ENCODE measurements at regions not wholly inside any gene's neighbourhood (a gene's known extent, or its start where the extent isn't known, plus 50 kb on each side); places are given as distances from the start of the nearest gene placed in this dataset.

DNA sequence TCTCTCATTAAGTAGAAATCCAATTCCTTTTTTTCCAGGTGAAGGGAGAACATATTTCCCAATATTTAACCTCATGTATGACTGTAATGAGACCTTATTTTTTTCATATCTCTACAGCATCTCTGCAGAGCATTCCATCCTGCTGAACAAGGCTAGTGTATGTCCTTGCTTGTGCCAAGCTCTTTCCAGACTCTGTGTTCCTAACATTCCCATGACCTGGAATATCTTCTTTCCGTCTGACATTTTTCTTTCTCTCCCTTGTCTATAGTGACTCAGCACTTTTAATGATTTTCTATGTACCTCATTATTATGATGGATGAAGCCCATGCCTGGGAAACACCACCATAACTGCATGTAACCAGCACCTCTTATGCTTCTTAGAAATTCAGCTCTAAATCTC is 278.3 kb upstream of the NRIP1 start:
- intact Hi-C loops (cut with micrococcal nuclease; ENCODE audit: unreplicated experiment): no loop called here
- no peaks in the 10 kb centered on the region for H3K4me1 ChIP-seq (ENCODE audit: insufficient read depth, low read length, poor library complexity, severe bottlenecking)
- H3K27ac ChIP-seq (ENCODE audit: low read depth, low read length, poor library complexity, severe bottlenecking): no peak overlapping the region
- no peak overlapping the region for H2AFZ ChIP-seq (ENCODE audit: low read length)
- H4K20me1 ChIP-seq (ENCODE audit: insufficient read depth, low read length): no peaks in the 10 kb centered on the region
- no peak for DNase-seq (ENCODE audit: low spot score)
- TF ChIP-seq CTCF (conservative IDR thresholded peaks at IDR 0.05; ENCODE audit: low read length) (no peak), EZH2phosphoT487 (IDR thresholded peaks at IDR 0.05; ENCODE audit: borderline replicate concordance, low read depth, low read length) (no peak)
- ChIA-PET CTCF (ENCODE audit: unreplicated experiment) (no interaction called here), POLR2A (no interaction called here)
- no peaks in the 10 kb centered on the region for H3K9me2 ChIP-seq (ENCODE audit: insufficient read depth, low read length)
- H3K36me3 ChIP-seq (ENCODE audit: insufficient read depth, low read length): no peaks in the 10 kb centered on the region
- no TSS peak for BruUV-seq (replicated peaks)
- H3K79me2 ChIP-seq (ENCODE audit: insufficient read depth, low read depth, low read length): no peaks in the 10 kb centered on the region
- no peak overlapping the region for H3K4me3 ChIP-seq (ENCODE audit: low read depth, low read length, poor library complexity, severe bottlenecking)
- no peak overlapping the region for H3K4me2 ChIP-seq (ENCODE audit: low read length)
- 0 out of 2 replicates have a peak, but pooled peaks cover 6% of the 10 kb centered on the region for H3K9me3 ChIP-seq (ENCODE audit: low read length)

- Histone ChIP-seq H3K9me3 (ENCODE audit: low read length) (no peaks in the 10 kb centered on the region), H3K27ac (ENCODE audit: low read depth, low read length, poor library complexity, severe bottlenecking) (no peak overlapping the region), H3K4me1 (ENCODE audit: insufficient read depth, low read length, poor library complexity, severe bottlenecking) (no peaks in the 10 kb centered on the region), H3K79me2 (ENCODE audit: insufficient read depth, low read depth, low read length) (no peaks in the 10 kb centered on the region), H4K20me1 (ENCODE audit: insufficient read depth, low read length) (no peaks in the 10 kb centered on the region), H2AFZ (ENCODE audit: low read length) (no peak overlapping the region), H3K4me3 (ENCODE audit: low read depth, low read length, poor library complexity, severe bottlenecking) (no peak overlapping the region), H3K9me2 (ENCODE audit: insufficient read depth, low read length) (no peaks in the 10 kb centered on the region), H3K36me3 (ENCODE audit: insufficient read depth, low read length) (no peaks in the 10 kb centered on the region), H3K4me2 (ENCODE audit: low read length) (no peak overlapping the region)
- TF ChIP-seq EZH2phosphoT487 (IDR thresholded peaks at IDR 0.05; ENCODE audit: borderline replicate concordance, low read depth, low read length) (no peak), CTCF (conservative IDR thresholded peaks at IDR 0.05; ENCODE audit: low read length) (no peak)
- ChIA-PET CTCF (ENCODE audit: unreplicated experiment) (no interaction called here), POLR2A (no interaction called here)
- intact Hi-C loops (cut with micrococcal nuclease; ENCODE audit: unreplicated experiment): no loop called here
- BruUV-seq (replicated peaks): no TSS peak
- DNase-seq (ENCODE audit: low spot score): no peak
Measured at GRCh38 chr21:15352009-15352408, 287.2 kb upstream of the NRIP1 start.

- no peaks in the 10 kb centered on the region for H3K36me3 ChIP-seq (ENCODE audit: insufficient read depth, low read length)
- no peak overlapping the region for H3K4me2 ChIP-seq (ENCODE audit: low read length)
- H2AFZ ChIP-seq (ENCODE audit: low read length): no peak overlapping the region
- no peaks in the 10 kb centered on the region for H3K4me1 ChIP-seq (ENCODE audit: insufficient read depth, low read length, poor library complexity, severe bottlenecking)
- TF ChIP-seq EZH2phosphoT487 (IDR thresholded peaks at IDR 0.05; ENCODE audit: borderline replicate concordance, low read depth, low read length) (no peak), CTCF (conservative IDR thresholded peaks at IDR 0.05; ENCODE audit: low read length) (no peak)
- H3K27ac ChIP-seq (ENCODE audit: low read depth, low read length, poor library complexity, severe bottlenecking): no peak overlapping the region
- no peaks in the 10 kb centered on the region for H4K20me1 ChIP-seq (ENCODE audit: insufficient read depth, low read length)
- DNase-seq (ENCODE audit: low spot score): no peak
- intact Hi-C loops (cut with micrococcal nuclease; ENCODE audit: unreplicated experiment): no loop called here
- no TSS peak for BruUV-seq (replicated peaks)
- no peaks in the 10 kb centered on the region for H3K9me2 ChIP-seq (ENCODE audit: insufficient read depth, low read length)
- ChIA-PET POLR2A (no interaction called here), CTCF (ENCODE audit: unreplicated experiment) (no interaction called here)
- no peak overlapping the region for H3K4me3 ChIP-seq (ENCODE audit: low read depth, low read length, poor library complexity, severe bottlenecking)
- H3K79me2 ChIP-seq (ENCODE audit: insufficient read depth, low read depth, low read length): no peaks in the 10 kb centered on the region
- H3K9me3 ChIP-seq (ENCODE audit: low read length): no peaks in the 10 kb centered on the region
Measured at GRCh38 chr21:15353546-15353945, 288.7 kb upstream of the NRIP1 start.

Data from OCI-LY7 (cell line).